Liver (tissue), 8 donors: ENCODE measurements at regions not wholly inside any gene's neighbourhood (a gene's known extent, or its start where the extent isn't known, plus 50 kb on each side); places are given as distances from the start of the nearest gene placed in this dataset.

Experiments
- DNase-seq: peaks from one replicate; pipeline ENCODE4 v3.0.0-alpha.2; 2017; ENCODE audit warnings: low spot score
- H3K27ac ChIP-seq, 2 donors: one replicate each; pipeline ENCODE4 v1.7.0; 2013; ENCODE audit warnings: inconsistent platforms in 2 of 2, low read length in 2 of 2, control low read depth in 1 of 2, low read depth in 1 of 2, mild to moderate bottlenecking in 1 of 2
- H3K27me3 ChIP-seq, 4 donors: one replicate each; pipeline versions ENCODE4 v1.6.1 to v1.7.0; 2013; ENCODE audit warnings: low read length in 3 of 4, inconsistent platforms in 1 of 4, mild to moderate bottlenecking in 1 of 4, moderate library complexity in 1 of 4; ENCODE audit not compliant: control insufficient read depth in 4 of 4, insufficient read depth in 4 of 4
- H3K36me3 ChIP-seq, 4 donors: one replicate each; pipeline versions ENCODE4 v1.6.1 to v1.7.0; 2013; ENCODE audit warnings: low read length in 3 of 4, mild to moderate bottlenecking in 3 of 4, low read depth in 1 of 4, moderate library complexity in 1 of 4; ENCODE audit not compliant: control insufficient read depth in 4 of 4, insufficient read depth in 3 of 4
- H3K4me1 ChIP-seq, 4 donors: one replicate each; pipeline versions ENCODE4 v1.6.1 to v1.7.0; 2013; ENCODE audit warnings: low read length in 3 of 4, mild to moderate bottlenecking in 3 of 4, moderate library complexity in 1 of 4; ENCODE audit not compliant: control insufficient read depth in 4 of 4, insufficient read depth in 4 of 4
- H3K4me3 ChIP-seq, 3 donors: one replicate each; pipeline versions ENCODE4 v1.6.1 to v1.7.0; 2013; ENCODE audit warnings: low read length in 3 of 3, control low read depth in 1 of 3, low read depth in 1 of 3, mild to moderate bottlenecking in 1 of 3
- H3K9ac ChIP-seq, 2 donors: one replicate each; pipeline ENCODE4 v1.7.0; 2013; ENCODE audit warnings: low read length in 2 of 2, mild to moderate bottlenecking in 2 of 2, moderate library complexity in 2 of 2, control low read depth in 1 of 2, low read depth in 1 of 2
- H3K9me3 ChIP-seq, 4 donors: one replicate each; pipeline versions ENCODE4 v1.6.1 to v1.7.0; 2013; ENCODE audit warnings: low read length in 3 of 4; ENCODE audit not compliant: control insufficient read depth in 4 of 4
- CTCF ChIP-seq: fragments of 150-350 bp; IDR thresholded peaks from 2 replicates; pipeline ENCODE4 v1.5.1; 2017; ENCODE audit warnings: improper control_type of control experiment, low read depth, low read length; ENCODE audit not compliant: missing input control
- EGR1 ChIP-seq, 2 donors: IDR thresholded peaks; 2 replicates each; pipeline ENCODE4 v1.6.1; 2016 to 2018; ENCODE audit warnings: antibody characterized with exemption in 2 of 2, low read depth in 2 of 2
- FOXA2 ChIP-seq: IDR thresholded peaks from 2 replicates; pipeline ENCODE4 v1.6.1; 2016; ENCODE audit warnings: antibody characterized with exemption
- GABPA ChIP-seq, 2 donors: IDR thresholded peaks in 1 of 2; conservative IDR thresholded peaks in 1 of 2; 2 replicates each; pipeline ENCODE4 v1.6.1; 2016; ENCODE audit warnings: antibody characterized with exemption in 2 of 2, mild to moderate bottlenecking in 1 of 2, moderate library complexity in 1 of 2
- HNF4G ChIP-seq: IDR thresholded peaks from 2 replicates; pipeline ENCODE4 v1.6.1; 2016; ENCODE audit warnings: antibody characterized with exemption
- NR2F2 ChIP-seq: IDR thresholded peaks from 2 replicates; pipeline ENCODE4 v1.6.1; 2016; ENCODE audit warnings: antibody characterized with exemption
- REST ChIP-seq: IDR thresholded peaks from 2 replicates; pipeline ENCODE4 v1.6.1; 2016; ENCODE audit warnings: antibody characterized with exemption, mild to moderate bottlenecking
- RXRA ChIP-seq, 2 donors: IDR thresholded peaks; 2 replicates each; pipeline ENCODE4 v1.6.1; 2017 to 2018; ENCODE audit warnings: antibody characterized with exemption in 2 of 2, mild to moderate bottlenecking in 1 of 2
- SP1 ChIP-seq: IDR thresholded peaks from 2 replicates; pipeline ENCODE4 v1.6.1; 2018; ENCODE audit warnings: antibody characterized with exemption, mild to moderate bottlenecking
- WGBS: extraction: QIAGEN DNeasy Blood & Tissue Kit; methylation state at CpG from one replicate; pipeline ENCODE4 v1.1.7; 2013; 5-methylcytosine and 5-hydroxymethylcytosine counted together
- TF ChIP-seq, protein P1 (sequence below): IDR thresholded peaks from 2 replicates; pipeline ENCODE4 v1.6.1; 2016; ENCODE audit warnings: antibody characterized with exemption
- donor health status: healthy.
- donor health status: healthy.
- donor health status: healthy.
- donor health status: healthy.
- donor health status: healthy.

DNA sequence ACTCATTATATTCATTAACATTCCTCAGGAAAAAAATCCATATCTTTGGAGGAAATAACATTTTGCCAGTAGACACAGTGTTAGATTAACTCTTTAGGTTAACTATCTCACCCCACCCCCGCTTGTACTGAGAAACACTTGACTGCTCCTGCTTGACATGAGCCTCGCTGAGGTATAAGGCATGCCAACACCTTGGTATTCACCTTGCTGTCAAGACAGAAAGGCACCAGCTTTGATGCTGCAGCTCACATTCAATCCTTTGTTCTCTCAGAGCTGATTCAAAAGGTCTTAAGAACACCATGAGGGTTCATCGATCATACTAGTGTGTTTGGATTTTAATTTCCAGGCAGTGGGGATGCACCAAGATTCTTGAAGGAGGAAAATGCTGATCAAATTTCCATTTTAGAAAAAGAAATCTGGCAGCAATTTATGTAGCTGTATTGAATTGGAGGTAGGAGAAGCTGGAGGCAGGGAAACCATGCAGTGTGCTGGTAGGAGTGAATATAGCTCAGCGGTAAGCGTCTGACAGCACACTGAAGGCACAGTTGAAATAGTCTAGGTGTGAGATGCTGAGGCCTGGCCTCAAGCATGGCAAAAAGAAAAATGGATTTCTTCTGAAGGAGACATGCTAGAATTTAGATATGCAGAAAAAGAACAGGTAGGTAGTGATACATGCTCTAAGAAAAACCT lies 108.0 kb upstream of the ST6GALNAC5 start:
- H3K27me3 ChIP-seq, result no peaks in the 10 kb centered on the region
- DNase-seq, result no peak
- no peaks in the 10 kb centered on the region for H3K4me1 ChIP-seq
- H3K9me3 ChIP-seq, result no peaks in the 10 kb centered on the region
- no peak for TF ChIP-seq GABPA (IDR thresholded peaks at IDR 0.05 in 1 of 2, conservative IDR thresholded peaks at IDR 0.05 in 1 of 2)
- TF ChIP-seq REST, result no peak
- TF ChIP-seq, protein P1, sequence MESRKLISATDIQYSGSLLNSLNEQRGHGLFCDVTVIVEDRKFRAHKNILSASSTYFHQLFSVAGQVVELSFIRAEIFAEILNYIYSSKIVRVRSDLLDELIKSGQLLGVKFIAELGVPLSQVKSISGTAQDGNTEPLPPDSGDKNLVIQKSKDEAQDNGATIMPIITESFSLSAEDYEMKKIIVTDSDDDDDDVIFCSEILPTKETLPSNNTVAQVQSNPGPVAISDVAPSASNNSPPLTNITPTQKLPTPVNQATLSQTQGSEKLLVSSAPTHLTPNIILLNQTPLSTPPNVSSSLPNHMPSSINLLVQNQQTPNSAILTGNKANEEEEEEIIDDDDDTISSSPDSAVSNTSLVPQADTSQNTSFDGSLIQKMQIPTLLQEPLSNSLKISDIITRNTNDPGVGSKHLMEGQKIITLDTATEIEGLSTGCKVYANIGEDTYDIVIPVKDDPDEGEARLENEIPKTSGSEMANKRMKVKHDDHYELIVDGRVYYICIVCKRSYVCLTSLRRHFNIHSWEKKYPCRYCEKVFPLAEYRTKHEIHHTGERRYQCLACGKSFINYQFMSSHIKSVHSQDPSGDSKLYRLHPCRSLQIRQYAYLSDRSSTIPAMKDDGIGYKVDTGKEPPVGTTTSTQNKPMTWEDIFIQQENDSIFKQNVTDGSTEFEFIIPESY, result no peak
- H3K9ac ChIP-seq, result no peak overlapping the region
- H3K27ac ChIP-seq, result no peak overlapping the region
- H3K4me3 ChIP-seq, result no peak overlapping the region
- 74% methylated on average over 5 of the region's 5 CpGs for WGBS
- no peaks in the 10 kb centered on the region for H3K36me3 ChIP-seq

DNA sequence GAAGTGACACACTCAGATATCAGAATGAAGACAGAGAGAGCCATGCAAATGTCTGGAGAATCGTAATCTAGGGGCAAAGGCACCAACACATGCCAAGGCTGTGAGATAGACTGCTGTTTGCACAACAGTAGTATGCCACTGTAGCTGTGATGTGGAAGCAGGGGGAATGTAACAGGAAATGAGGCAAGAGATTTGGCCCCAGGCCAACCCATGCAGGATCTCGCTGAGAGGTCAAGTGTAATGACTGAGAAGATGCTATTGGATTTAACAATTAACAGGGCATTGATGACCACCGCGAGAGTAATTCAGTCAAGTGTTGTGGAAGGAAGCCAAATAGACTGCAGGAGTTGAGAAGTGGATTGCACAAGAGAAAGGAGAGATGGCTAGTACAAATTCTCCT lies 107.3 kb upstream of the ST6GALNAC5 start:
- Histone ChIP-seq H3K9ac (no peak overlapping the region), H3K27ac (no peak overlapping the region), H3K9me3 (no peaks in the 10 kb centered on the region), H3K4me3 (no peak overlapping the region), H3K27me3 (no peaks in the 10 kb centered on the region), H3K36me3 (no peaks in the 10 kb centered on the region), H3K4me1 (no peaks in the 10 kb centered on the region)
- TF ChIP-seq CTCF (no peak), SP1 (no peak), RXRA (IDR thresholded peaks at IDR 0.05) (no peak), FOXA2 (no peak), NR2F2 (no peak), HNF4G (no peak), GABPA (IDR thresholded peaks at IDR 0.05 in 1 of 2, conservative IDR thresholded peaks at IDR 0.05 in 1 of 2) (no peak), REST (no peak), EGR1 (IDR thresholded peaks at IDR 0.05; ENCODE audit: low read depth in 2 of 2) (no peak)
- TF ChIP-seq, protein P1, result no peak
- WGBS, result 68% methylated on average over 4 of the region's 4 CpGs
- no peak for DNase-seq
